ENCODE measurements at regions not wholly inside any gene's neighbourhood (a gene's known extent, or its start where the extent isn't known, plus 50 kb on each side); places are given as distances from the start of the nearest gene placed in this dataset.
"Not testable (repeated sequence)": the region's sequence is repeated elsewhere in the genome, so short reads cannot be mapped to it uniquely, and the experiment has no call there.

DNA sequence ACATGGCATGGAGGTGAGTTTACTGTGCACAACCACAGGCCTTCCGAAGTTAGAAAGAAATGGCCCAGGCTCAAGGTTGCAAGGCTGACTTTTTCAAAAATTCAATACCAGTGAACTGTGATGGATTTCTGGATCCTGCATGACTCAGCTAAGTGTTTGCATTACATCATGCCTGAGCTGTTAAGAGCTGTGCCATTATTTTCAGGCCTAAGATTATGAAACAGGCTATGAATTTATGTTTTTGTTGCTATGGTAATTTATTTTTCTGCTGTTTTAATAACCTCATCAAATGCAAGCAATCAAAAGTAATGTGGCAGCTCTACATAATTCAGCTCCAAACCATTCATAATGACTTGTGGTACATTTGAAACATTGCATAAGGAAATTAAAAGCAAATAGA is 457.7 kb upstream of the TMEM132C start:
- H3K9me3 ChIP-seq (ENCODE audit: low read length) = no peaks in the 10 kb centered on the region
- H3K4me3 ChIP-seq (ENCODE audit: low read length) = no peak overlapping the region
- H3K4me1 ChIP-seq (ENCODE audit: insufficient read depth, low read length) = no peaks in the 10 kb centered on the region
- H3K36me3 ChIP-seq (ENCODE audit: insufficient read depth, low read length) = no peaks in the 10 kb centered on the region
- H2AFZ ChIP-seq (ENCODE audit: low read depth, low read length) = no peak overlapping the region
- H3K27me3 ChIP-seq (ENCODE audit: insufficient read depth, low read length) = no peaks in the 10 kb centered on the region

DNA sequence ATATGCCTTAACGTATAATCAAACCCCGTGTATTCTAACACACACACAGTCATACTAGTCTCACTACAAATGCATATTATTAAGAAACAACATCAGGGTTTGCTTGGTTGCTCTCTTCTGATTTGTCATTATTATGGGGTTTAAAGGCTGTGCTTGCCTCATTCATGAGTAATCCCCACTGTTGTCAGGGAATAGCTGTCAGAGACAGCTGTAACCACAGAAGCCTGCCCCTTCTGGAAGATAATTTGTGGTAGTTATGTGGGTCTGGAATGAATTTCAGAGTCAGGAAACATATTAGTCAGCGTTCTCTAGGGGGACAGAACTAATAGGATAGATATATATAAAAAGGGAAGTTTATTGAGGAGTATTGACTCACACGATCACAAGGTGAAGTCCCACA is 456.9 kb upstream of the TMEM132C start:
- no peaks in the 10 kb centered on the region for H3K9me3 ChIP-seq (ENCODE audit: low read length)

DNA sequence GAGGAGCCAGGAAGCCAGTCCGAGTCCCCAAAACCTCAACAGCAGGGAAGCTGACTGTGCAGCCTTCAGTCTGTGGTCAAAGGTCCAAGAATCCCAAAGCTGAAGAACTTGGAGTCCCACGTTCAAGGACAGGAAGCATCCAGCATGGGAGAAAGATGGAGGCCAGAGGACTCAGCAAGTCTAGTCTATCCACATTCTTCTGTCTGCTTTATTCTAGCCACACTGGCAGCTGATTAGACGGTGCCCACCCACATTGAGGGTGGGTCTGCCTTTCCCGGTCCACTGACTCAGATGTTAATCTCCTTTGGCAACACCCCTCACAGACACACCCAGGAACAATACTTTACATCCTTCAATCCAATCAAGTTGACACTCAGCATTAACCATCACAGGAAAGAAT is 456.5 kb upstream of the TMEM132C start:
- H2AFZ ChIP-seq (ENCODE audit: low read depth, low read length); H3K4me3 ChIP-seq (ENCODE audit: low read length); H3K4me1 ChIP-seq (ENCODE audit: insufficient read depth, low read length); H3K36me3 ChIP-seq (ENCODE audit: insufficient read depth, low read length); H3K27me3 ChIP-seq (ENCODE audit: insufficient read depth, low read length); H3K9me3 ChIP-seq (ENCODE audit: low read length): not testable (repeated sequence)

More for the DNA sequence above, 456.9 kb upstream of the TMEM132C start:
- H3K4me3 ChIP-seq (ENCODE audit: low read length) = no peak overlapping the region
- H2AFZ ChIP-seq (ENCODE audit: low read depth, low read length) = no peak overlapping the region
- no peaks in the 10 kb centered on the region for H3K27me3 ChIP-seq (ENCODE audit: insufficient read depth, low read length)
- no peaks in the 10 kb centered on the region for H3K4me1 ChIP-seq (ENCODE audit: insufficient read depth, low read length)
- no peaks in the 10 kb centered on the region for H3K36me3 ChIP-seq (ENCODE audit: insufficient read depth, low read length)

DNA sequence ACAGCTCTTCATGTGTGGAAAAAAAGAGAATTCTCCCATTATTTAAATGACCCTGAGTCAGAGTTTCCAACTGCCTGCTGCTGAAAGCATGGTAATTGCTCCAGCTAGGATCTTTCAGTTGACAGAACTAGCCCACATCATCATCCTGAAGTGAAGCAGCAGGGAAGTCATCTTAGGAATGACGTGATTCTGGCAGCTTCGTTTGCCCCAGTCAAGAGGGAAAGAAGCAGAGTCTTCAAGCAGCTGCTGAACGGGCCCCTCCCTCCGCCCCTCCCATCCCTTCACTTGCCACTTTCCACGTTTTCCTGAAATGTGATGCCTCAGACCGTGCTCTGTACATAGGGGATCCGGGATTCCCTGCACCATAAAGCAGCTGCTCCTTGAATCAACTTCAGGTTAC is 455.0 kb upstream of the TMEM132C start:
- H3K36me3 ChIP-seq (ENCODE audit: insufficient read depth, low read length) = no peaks in the 10 kb centered on the region
- H3K4me3 ChIP-seq (ENCODE audit: low read length) = no peak overlapping the region
- no peaks in the 10 kb centered on the region for H3K9me3 ChIP-seq (ENCODE audit: low read length)
- no peak overlapping the region for H2AFZ ChIP-seq (ENCODE audit: low read depth, low read length)
- no peaks in the 10 kb centered on the region for H3K4me1 ChIP-seq (ENCODE audit: insufficient read depth, low read length)
- no peaks in the 10 kb centered on the region for H3K27me3 ChIP-seq (ENCODE audit: insufficient read depth, low read length)

DNA sequence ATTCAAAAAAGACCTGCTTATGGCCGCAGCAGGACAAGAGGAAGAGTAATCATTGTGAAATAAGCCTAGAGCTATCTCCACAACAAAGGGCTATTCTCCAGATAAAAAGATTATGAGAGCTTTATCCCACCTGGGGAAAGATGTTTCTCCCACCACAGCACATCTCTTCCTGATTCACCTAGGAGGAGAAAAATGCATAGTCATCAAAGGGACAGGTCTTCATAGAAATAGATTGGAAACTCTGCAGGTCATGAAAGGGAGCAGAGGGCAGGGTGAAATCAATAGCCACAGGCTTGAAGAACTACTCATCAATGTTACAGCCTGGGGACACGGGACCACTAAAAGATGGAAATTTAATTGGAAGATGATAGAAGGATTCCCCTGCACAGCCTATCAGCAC is 453.8 kb upstream of the TMEM132C start:
- H3K4me1 ChIP-seq (ENCODE audit: insufficient read depth, low read length) = no peaks in the 10 kb centered on the region
- H3K27me3 ChIP-seq (ENCODE audit: insufficient read depth, low read length) = no peaks in the 10 kb centered on the region
- H3K36me3 ChIP-seq (ENCODE audit: insufficient read depth, low read length) = no peaks in the 10 kb centered on the region
- H2AFZ ChIP-seq (ENCODE audit: low read depth, low read length) = no peak overlapping the region
- no peaks in the 10 kb centered on the region for H3K9me3 ChIP-seq (ENCODE audit: low read length)
- H3K4me3 ChIP-seq (ENCODE audit: low read length) = no peak overlapping the region

DNA sequence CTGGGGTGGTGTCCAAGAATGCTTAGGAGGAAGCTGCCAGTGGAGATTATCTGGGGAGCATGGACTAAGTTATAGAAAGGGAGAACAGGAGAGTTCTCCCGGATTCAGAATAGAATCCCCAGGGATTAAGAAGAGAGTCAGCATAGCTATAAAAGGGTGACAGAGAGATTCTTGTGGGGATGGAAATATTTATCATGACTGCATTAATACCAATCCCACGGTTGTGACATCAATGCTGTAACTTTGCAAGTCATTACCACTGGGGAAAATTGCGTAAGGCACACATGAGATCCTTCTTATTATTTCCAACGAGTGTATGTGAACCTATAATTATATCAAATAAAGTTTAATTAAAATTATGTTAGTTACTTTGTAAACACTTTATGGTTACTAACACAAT is 447.9 kb upstream of the TMEM132C start:
- Histone ChIP-seq H2AFZ (ENCODE audit: low read depth, low read length) (no peak overlapping the region), H3K27me3 (ENCODE audit: insufficient read depth, low read length) (no peaks in the 10 kb centered on the region), H3K36me3 (ENCODE audit: insufficient read depth, low read length) (no peaks in the 10 kb centered on the region), H3K9me3 (ENCODE audit: low read length) (no peaks in the 10 kb centered on the region), H3K4me3 (ENCODE audit: low read length) (no peak overlapping the region), H3K4me1 (ENCODE audit: insufficient read depth, low read length) (no peaks in the 10 kb centered on the region)

DNA sequence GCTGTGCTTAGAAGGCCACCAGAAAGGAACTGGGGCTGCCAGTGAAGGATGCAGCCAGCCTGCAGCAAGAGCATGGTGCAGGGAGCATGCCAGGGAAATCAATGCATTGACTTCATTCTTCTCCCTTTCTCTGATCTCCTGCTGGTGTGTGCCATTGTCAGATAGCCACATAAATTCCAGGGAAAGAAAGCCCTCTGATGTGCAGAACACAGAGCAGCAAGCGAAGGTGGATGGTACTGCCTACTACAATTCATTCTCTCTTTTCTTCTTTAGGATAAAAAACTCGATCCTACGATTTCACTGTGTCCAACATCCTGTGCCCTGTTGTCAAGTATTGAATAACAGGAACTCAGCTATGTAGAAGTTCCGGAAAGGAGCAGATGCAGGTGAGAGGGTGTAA is 446.7 kb upstream of the TMEM132C start:
- Histone ChIP-seq H3K9me3 (ENCODE audit: low read length) (no peaks in the 10 kb centered on the region), H3K4me3 (ENCODE audit: low read length) (no peak overlapping the region), H2AFZ (ENCODE audit: low read depth, low read length) (no peak overlapping the region), H3K36me3 (ENCODE audit: insufficient read depth, low read length) (no peaks in the 10 kb centered on the region), H3K4me1 (ENCODE audit: insufficient read depth, low read length) (no peaks in the 10 kb centered on the region), H3K27me3 (ENCODE audit: insufficient read depth, low read length) (no peaks in the 10 kb centered on the region)

DNA sequence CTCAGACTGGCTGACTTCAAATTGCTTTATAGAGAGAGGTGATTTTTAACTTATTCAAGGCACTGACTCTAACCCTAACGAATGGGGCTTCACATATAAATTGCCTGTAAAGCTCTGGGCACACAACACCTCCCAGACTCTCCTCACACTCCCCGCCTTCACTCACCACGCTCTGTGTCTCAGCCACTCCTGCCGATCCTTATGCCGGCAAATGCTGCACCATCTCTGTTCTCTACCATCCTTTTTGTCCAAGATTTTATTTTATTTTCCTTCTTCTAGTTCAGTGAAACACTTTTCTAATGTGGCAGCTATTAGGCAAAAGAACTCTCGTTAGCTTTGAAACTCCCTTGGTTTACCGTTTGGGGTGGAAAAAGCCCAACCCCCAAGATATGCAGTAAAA is 446.1 kb upstream of the TMEM132C start:
- H3K36me3 ChIP-seq (ENCODE audit: insufficient read depth, low read length) = no peaks in the 10 kb centered on the region
- H3K4me3 ChIP-seq (ENCODE audit: low read length) = no peak overlapping the region
- H3K4me1 ChIP-seq (ENCODE audit: insufficient read depth, low read length) = no peaks in the 10 kb centered on the region
- H3K9me3 ChIP-seq (ENCODE audit: low read length) = no peaks in the 10 kb centered on the region
- no peak overlapping the region for H2AFZ ChIP-seq (ENCODE audit: low read depth, low read length)
- H3K27me3 ChIP-seq (ENCODE audit: insufficient read depth, low read length) = no peaks in the 10 kb centered on the region

DNA sequence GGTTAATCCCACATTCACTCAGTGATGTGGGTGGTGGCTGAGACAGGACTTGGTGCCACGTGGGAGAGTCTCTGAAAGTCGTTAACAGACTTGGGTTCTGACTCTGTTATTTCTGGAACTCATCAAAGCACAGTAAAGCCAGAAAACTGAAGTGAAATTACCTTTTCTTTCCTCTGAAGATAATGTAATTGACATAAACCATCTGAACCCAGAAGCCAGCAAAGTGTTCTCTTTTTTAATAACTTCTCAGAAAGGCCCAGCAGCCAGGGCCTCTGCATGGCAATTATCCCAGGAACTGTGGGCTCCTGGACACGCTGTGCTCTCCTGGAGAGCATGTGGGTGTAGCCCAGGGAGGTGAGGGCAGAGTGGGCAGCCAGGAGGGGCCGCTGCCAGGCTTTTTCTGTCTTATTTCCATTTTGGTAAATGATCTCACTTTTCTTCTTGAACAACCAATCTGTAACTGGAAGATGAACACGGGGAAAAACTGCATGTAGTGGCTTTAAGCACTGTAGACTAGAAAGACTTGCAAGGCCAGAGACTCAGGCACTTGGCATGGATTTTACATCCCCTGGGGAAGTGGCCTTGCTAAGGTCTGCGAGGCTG is 444.1 kb upstream of the TMEM132C start:
- Histone ChIP-seq H3K36me3 (ENCODE audit: insufficient read depth, low read length) (no peaks in the 10 kb centered on the region), H3K27me3 (ENCODE audit: insufficient read depth, low read length) (no peaks in the 10 kb centered on the region), H3K4me3 (ENCODE audit: low read length) (no peak overlapping the region), H3K9me3 (ENCODE audit: low read length) (no peaks in the 10 kb centered on the region), H3K4me1 (ENCODE audit: insufficient read depth, low read length) (no peaks in the 10 kb centered on the region), H2AFZ (ENCODE audit: low read depth, low read length) (no peak overlapping the region)

DNA sequence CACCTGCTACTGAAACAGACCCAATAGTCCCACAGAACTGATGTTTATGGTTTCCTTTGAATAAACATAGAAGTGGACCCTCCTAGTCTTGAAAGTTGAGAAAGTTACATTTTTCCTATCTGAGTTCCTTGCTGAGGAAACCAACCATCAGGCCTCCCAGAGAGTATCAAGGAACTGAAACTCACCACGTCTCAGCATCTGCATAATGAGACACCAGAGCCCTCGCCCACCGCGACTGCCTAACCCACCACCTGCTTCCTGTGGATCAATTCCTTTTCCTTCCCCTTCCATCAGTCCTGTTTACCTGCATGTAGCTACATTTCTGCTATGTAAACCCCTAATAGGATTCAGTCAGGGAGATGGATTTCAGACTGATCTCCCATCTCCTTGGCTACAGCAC is 443.2 kb upstream of the TMEM132C start:
- H3K27me3 ChIP-seq (ENCODE audit: insufficient read depth, low read length) = no peaks in the 10 kb centered on the region
- H3K36me3 ChIP-seq (ENCODE audit: insufficient read depth, low read length) = no peaks in the 10 kb centered on the region
- no peaks in the 10 kb centered on the region for H3K4me1 ChIP-seq (ENCODE audit: insufficient read depth, low read length)
- no peak overlapping the region for H3K4me3 ChIP-seq (ENCODE audit: low read length)
- no peaks in the 10 kb centered on the region for H3K9me3 ChIP-seq (ENCODE audit: low read length)
- no peak overlapping the region for H2AFZ ChIP-seq (ENCODE audit: low read depth, low read length)

DNA sequence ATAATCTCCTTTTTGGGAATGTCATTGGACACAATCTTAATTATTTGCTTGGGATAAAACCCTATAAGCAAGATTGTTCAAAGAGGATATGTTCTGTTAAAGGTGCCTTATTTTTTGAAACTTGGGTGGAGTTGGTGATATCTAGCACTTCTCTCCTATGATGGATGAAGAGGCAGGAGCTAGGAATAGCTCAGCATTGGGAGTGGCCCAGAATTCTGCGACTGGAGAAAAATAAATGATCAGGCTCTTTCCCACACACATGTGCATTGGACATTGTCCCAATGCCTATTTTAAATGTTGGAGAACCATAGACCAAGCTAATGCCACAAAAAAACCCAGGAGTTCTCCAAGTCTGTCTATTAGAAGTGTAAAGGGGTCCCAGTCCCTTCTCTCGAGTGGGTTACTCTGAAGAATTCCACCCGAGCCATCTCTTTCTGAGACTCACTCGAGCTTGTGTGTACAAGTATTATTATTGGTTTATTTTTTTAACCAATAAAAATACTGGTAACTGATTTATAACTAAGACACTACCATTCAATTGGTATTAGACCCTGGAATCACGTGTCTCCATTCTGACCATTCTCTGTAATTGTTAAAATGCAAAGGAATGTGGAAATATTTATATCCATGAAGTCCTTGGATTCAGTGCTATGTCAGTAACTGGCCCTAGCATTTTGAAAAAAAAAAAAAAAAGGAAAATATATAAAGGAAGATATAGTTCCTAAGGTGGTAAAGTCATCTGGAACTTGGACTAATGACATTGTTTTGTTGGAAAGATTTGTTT is 437.5 kb upstream of the TMEM132C start:
- Histone ChIP-seq H3K9me3 (ENCODE audit: low read length) (no peaks in the 10 kb centered on the region), H3K36me3 (ENCODE audit: insufficient read depth, low read length) (no peaks in the 10 kb centered on the region), H3K4me3 (ENCODE audit: low read length) (no peak overlapping the region), H3K27me3 (ENCODE audit: insufficient read depth, low read length) (no peaks in the 10 kb centered on the region), H3K4me1 (ENCODE audit: insufficient read depth, low read length) (no peaks in the 10 kb centered on the region), H2AFZ (ENCODE audit: low read depth, low read length) (no peak overlapping the region)

DNA sequence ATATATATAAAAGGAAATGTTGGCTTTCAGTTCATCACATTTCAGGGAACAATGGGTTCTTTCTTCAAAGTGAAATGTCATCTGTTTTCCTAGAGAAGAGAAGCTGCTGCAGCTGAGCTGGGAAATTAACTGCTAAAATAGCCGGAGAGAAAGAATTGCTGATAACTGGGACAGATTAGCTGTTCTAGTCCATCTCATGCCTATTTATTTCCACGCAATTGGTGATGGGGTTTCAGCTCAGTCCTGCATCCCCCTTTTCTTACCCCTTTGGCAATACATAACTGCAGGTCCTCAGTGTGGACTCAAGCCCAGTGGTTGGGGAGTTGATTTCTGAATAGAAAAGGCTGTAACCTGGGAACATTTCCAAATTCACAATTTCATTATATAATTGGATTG is 436.9 kb upstream of the TMEM132C start:
- H3K27me3 ChIP-seq (ENCODE audit: insufficient read depth, low read length) = no peaks in the 10 kb centered on the region
- H2AFZ ChIP-seq (ENCODE audit: low read depth, low read length) = no peak overlapping the region
- H3K9me3 ChIP-seq (ENCODE audit: low read length) = no peaks in the 10 kb centered on the region
- no peaks in the 10 kb centered on the region for H3K4me1 ChIP-seq (ENCODE audit: insufficient read depth, low read length)
- H3K4me3 ChIP-seq (ENCODE audit: low read length) = no peak overlapping the region
- H3K36me3 ChIP-seq (ENCODE audit: insufficient read depth, low read length) = no peaks in the 10 kb centered on the region

DNA sequence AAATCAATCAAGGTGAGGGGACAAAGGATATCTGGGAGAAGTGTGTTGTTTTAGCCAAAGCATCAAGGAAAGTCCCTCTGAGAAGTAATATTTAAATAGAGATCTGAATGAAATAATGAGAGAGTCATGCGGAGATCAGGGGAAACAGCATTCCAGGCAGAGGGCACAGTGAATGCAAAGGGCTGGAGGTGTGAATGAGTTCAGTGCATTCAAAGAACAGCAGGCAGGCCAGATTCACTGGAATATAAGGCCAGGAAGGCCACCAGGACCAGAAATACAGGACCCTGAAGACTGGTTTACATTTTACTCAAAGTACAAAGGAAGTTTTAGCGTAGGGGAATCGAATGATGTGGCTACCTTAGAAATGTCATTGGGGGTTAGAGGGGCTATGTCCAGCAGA is 436.2 kb upstream of the TMEM132C start:
- Histone ChIP-seq H3K27me3 (ENCODE audit: insufficient read depth, low read length) (no peaks in the 10 kb centered on the region), H3K36me3 (ENCODE audit: insufficient read depth, low read length) (no peaks in the 10 kb centered on the region), H3K4me3 (ENCODE audit: low read length) (no peak overlapping the region), H3K4me1 (ENCODE audit: insufficient read depth, low read length) (no peaks in the 10 kb centered on the region), H3K9me3 (ENCODE audit: low read length) (no peaks in the 10 kb centered on the region), H2AFZ (ENCODE audit: low read depth, low read length) (no peak overlapping the region)

DNA sequence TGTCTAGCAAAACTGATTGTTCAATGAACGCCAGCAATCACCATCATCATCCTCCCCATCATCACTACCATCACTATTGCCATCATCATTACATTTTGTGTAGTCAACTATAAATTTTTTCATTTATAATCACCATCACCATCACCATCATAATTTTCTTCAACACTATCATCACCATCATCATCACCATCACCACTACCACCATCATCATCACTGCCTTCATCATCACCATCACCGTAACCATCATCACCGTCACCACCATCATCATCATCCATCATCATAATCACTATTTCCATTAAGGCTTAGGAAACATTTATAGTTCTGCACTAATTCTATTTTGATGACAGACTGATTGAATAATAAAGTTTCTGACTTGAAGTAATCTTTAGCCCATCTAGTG is 434.8 kb upstream of the TMEM132C start:
- Histone ChIP-seq H3K27me3 (ENCODE audit: insufficient read depth, low read length) (no peaks in the 10 kb centered on the region), H3K4me1 (ENCODE audit: insufficient read depth, low read length) (no peaks in the 10 kb centered on the region), H3K4me3 (ENCODE audit: low read length) (no peak overlapping the region), H2AFZ (ENCODE audit: low read depth, low read length) (no peak overlapping the region), H3K9me3 (ENCODE audit: low read length) (no peaks in the 10 kb centered on the region), H3K36me3 (ENCODE audit: insufficient read depth, low read length) (no peaks in the 10 kb centered on the region)
